B cell (primary cell): ENCODE measurements at regions not wholly inside any gene's neighbourhood (a gene's known extent, or its start where the extent isn't known, plus 50 kb on each side); places are given as distances from the start of the nearest gene placed in this dataset.

Source experiments
- ATAC-seq: fragments of 200-7000 bp; cut with Tn5 transposase; one replicate; pipeline ENCODE4 v1.10.0; 2021; ENCODE audit warnings: low read depth, mild to moderate bottlenecking, moderate number of reproducible peaks, moderate library complexity
- CTCF ChIA-PET: fragments of 350-600 bp; sonication (Branson Sonifier 250); formaldehyde crosslinking; loops from one replicate; lab custom pipeline; 2021; ENCODE audit warnings: antibody characterized with exemption, inconsistent platforms; lab: Charles Lee
- POLR2A ChIA-PET: fragments of 350-600 bp; sonication (Branson Sonifier 250); formaldehyde crosslinking; loops from one replicate; lab custom pipeline; 2021; ENCODE audit warnings: antibody characterized with exemption; lab: Charles Lee
- DNase-seq: peaks from one replicate; pipeline ENCODE4 v3.0.0; 2013
- H2AFZ ChIP-seq: 2 replicates; pipeline ENCODE4 v1.6.1; 2012; ENCODE audit warnings: mild to moderate bottlenecking, low read depth, low read length; ENCODE audit not compliant: insufficient read depth, poor library complexity, severe bottlenecking
- H3K27ac ChIP-seq, 2 donors: 1 replicate in 1 of 2; 2 replicates in 1 of 2; pipeline ENCODE4 v1.5.1; 2012 to 2013; ENCODE audit warnings: low read length in 2 of 2, mild to moderate bottlenecking in 2 of 2, moderate library complexity in 1 of 2
- H3K27me3 ChIP-seq, 4 experiments: fragments of 200-600 bp in 1 of 4; sonication (generic) in 1 of 4; replicated peaks in 1 of 4; 1 replicate in 2 of 4; 2 replicates in 2 of 4; pipeline versions ENCODE4 v1.6.1 to v1.7.0; 2013 to 2016; ENCODE audit warnings: low read length in 3 of 4, mild to moderate bottlenecking in 2 of 4, mixed read lengths in 1 of 4, moderate library complexity in 1 of 4; ENCODE audit not compliant: insufficient read depth in 4 of 4, control insufficient read depth in 3 of 4; ENCODE audit errors: control extremely low read depth in 1 of 4
- H3K36me3 ChIP-seq, 2 experiments: replicated peaks in 1 of 2; 1 replicate in 1 of 2; 2 replicates in 1 of 2; pipeline versions ENCODE4 v1.6.1 to v1.7.1; 2013; ENCODE audit warnings: low read length in 1 of 2; ENCODE audit not compliant: insufficient read depth in 2 of 2, control insufficient read depth in 1 of 2; ENCODE audit errors: control extremely low read depth in 1 of 2, extremely low read depth in 1 of 2
- H3K4me1 ChIP-seq, 2 donors: fragments of 200-600 bp in 1 of 2; sonication (generic) in 1 of 2; 1 replicate in 1 of 2; 2 replicates in 1 of 2; pipeline versions ENCODE4 v1.5.1 to v1.6.1; 2013 to 2017; ENCODE audit warnings: low read length in 2 of 2; ENCODE audit not compliant: control insufficient read depth in 2 of 2, insufficient read depth in 2 of 2
- H3K4me2 ChIP-seq: replicated peaks from 2 replicates; pipeline ENCODE3; 2012; ENCODE audit warnings: mild to moderate bottlenecking, low read depth, low read length; ENCODE audit not compliant: poor library complexity, severe bottlenecking
- H3K4me3 ChIP-seq, 5 experiments: fragments of 200-600 bp in 1 of 5; sonication (generic) in 1 of 5; 1 replicate in 3 of 5; 2 replicates in 2 of 5; pipeline versions ENCODE4 v1.5.1 to v1.7.0; 2011 to 2016; ENCODE audit warnings: low read length in 4 of 5, mild to moderate bottlenecking in 4 of 5, low read depth in 2 of 5, control low read depth in 1 of 5, moderate library complexity in 1 of 5; ENCODE audit not compliant: insufficient read depth in 1 of 5; ENCODE audit errors: control extremely low read depth in 1 of 5, extremely low read depth in 1 of 5
- H3K79me2 ChIP-seq: fragments of 200-600 bp; sonication (generic); one replicate; pipeline ENCODE4 v1.6.0; 2016; ENCODE audit warnings: low read length; ENCODE audit not compliant: control insufficient read depth, insufficient read depth
- H3K9ac ChIP-seq: fragments of 200-600 bp; sonication (generic); 2 replicates; pipeline ENCODE4 v1.6.1; 2017; ENCODE audit warnings: mild to moderate bottlenecking, low read length, moderate library complexity
- H3K9me3 ChIP-seq, 3 donors: one replicate each; pipeline versions ENCODE4 v1.6.1 to v1.7.1; 2013; ENCODE audit warnings: low read length in 2 of 3; ENCODE audit not compliant: control insufficient read depth in 2 of 3, insufficient read depth in 1 of 3; ENCODE audit errors: control extremely low read depth in 1 of 3
- H4K20me1 ChIP-seq: 2 replicates; pipeline ENCODE4 v1.6.0; 2012; ENCODE audit warnings: mild to moderate bottlenecking, low read length; ENCODE audit not compliant: insufficient read depth, control insufficient read depth, poor library complexity, severe bottlenecking
- H3K27ac Mint-ChIP-seq: one replicate; pipeline ENCODE4 v1.8.0; 2021; ENCODE audit warnings: mixed read lengths
- H3K27me3 Mint-ChIP-seq: one replicate; pipeline ENCODE4 v1.8.0; 2021; ENCODE audit warnings: mixed read lengths
- H3K4me1 Mint-ChIP-seq: one replicate; pipeline ENCODE4 v1.8.0; 2021; ENCODE audit warnings: mixed read lengths
- H3K4me3 Mint-ChIP-seq: one replicate; pipeline ENCODE4 v1.8.0; 2021; ENCODE audit warnings: mixed read lengths
- H3K9me3 Mint-ChIP-seq: one replicate; pipeline ENCODE4 v1.8.0; 2022; ENCODE audit warnings: mixed read lengths; ENCODE audit not compliant: insufficient read depth
- EZH2 ChIP-seq: IDR thresholded peaks from 2 replicates; pipeline ENCODE4 v1.6.1; 2012; ENCODE audit warnings: borderline replicate concordance, low read depth, mild to moderate bottlenecking, moderate library complexity, low read length; ENCODE audit not compliant: insufficient read depth, poor library complexity, severe bottlenecking
- WGBS: methylation state at CpG from one replicate; pipeline ENCODE4 v1.1.5; 2013; ENCODE audit warnings: missing lambda C conversion rate; ENCODE audit not compliant: insufficient coverage; 5-methylcytosine and 5-hydroxymethylcytosine counted together
- intact Hi-C: fragments of 100-400 bp; cut with micrococcal nuclease; formaldehyde crosslinking; loops from one replicate; pipeline ENCODE4 v1.10.0; 2022
- TF ChIP-seq, protein P1 (sequence below): fragments of 200-600 bp; IDR thresholded peaks from one replicate; pipeline ENCODE4 v1.8.0; 2022; ENCODE audit warnings: antibody characterized with exemption, mild to moderate bottlenecking

DNA sequence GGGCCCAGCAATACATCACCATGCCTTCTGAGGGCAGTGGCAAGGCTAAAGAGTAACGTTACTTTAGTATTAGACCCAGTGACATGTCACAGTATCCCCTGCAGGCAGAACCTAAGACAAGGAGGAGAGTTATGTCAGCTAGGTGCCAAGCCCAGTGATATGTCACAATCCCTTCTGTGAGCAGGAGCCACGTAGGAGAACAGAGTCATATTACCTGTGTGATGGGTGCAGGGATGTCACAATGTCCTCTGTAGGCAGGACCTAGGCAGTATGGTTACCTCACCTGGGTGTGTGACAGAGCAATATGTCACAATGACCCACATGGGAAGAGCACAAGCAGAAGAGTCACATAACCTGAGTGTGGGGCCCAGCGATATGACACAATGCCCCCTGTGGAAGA, 121.8 kb downstream of the ZNF675 start:
- Mint-ChIP-seq H3K27me3 (no peaks in the 10 kb centered on the region), H3K27ac (no peak overlapping the region), H3K4me3 (no peak overlapping the region), H3K9me3 (no peaks in the 10 kb centered on the region), H3K4me1 (no peaks in the 10 kb centered on the region)
- no peak for DNase-seq
- H2AFZ ChIP-seq: no peak overlapping the region
- no peak for ATAC-seq
- peaks cover 1 to 27% (median 7%) of the 10 kb centered on the region in 3 donors for H3K9me3 ChIP-seq
- H4K20me1 ChIP-seq: no peaks in the 10 kb centered on the region
- H3K27me3 ChIP-seq: no peaks in the 10 kb centered on the region
- H3K27ac ChIP-seq: no peak overlapping the region
- no peaks in the 10 kb centered on the region for H3K36me3 ChIP-seq
- no peak overlapping the region for H3K4me3 ChIP-seq
- H3K9ac ChIP-seq: no peak overlapping the region
- CTCF ChIA-PET: no interaction called here
- POLR2A ChIA-PET: no interaction called here
- TF ChIP-seq EZH2: no peak
- TF ChIP-seq, protein P1, sequence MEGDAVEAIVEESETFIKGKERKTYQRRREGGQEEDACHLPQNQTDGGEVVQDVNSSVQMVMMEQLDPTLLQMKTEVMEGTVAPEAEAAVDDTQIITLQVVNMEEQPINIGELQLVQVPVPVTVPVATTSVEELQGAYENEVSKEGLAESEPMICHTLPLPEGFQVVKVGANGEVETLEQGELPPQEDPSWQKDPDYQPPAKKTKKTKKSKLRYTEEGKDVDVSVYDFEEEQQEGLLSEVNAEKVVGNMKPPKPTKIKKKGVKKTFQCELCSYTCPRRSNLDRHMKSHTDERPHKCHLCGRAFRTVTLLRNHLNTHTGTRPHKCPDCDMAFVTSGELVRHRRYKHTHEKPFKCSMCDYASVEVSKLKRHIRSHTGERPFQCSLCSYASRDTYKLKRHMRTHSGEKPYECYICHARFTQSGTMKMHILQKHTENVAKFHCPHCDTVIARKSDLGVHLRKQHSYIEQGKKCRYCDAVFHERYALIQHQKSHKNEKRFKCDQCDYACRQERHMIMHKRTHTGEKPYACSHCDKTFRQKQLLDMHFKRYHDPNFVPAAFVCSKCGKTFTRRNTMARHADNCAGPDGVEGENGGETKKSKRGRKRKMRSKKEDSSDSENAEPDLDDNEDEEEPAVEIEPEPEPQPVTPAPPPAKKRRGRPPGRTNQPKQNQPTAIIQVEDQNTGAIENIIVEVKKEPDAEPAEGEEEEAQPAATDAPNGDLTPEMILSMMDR: no peak
- H3K4me2 ChIP-seq: no peak overlapping the region
- intact Hi-C loops: no loop called here
- H3K4me1 ChIP-seq: no peaks in the 10 kb centered on the region
- WGBS: 86% methylated on average over 2 of the region's 3 CpGs
- no peaks in the 10 kb centered on the region for H3K79me2 ChIP-seq

GRCh38 chr19:23563326-23563725, 123.7 kb downstream of the ZNF675 start:
- TF ChIP-seq EZH2: no peak
- TF ChIP-seq, protein P1: no peak
- Histone ChIP-seq H3K9ac (no peak overlapping the region), H3K4me2 (no peak overlapping the region), H3K27me3 (no peaks in the 10 kb centered on the region), H3K9me3 (peaks cover 1 to 26% (median 3%) of the 10 kb centered on the region in 3 donors), H3K4me3 (no peak overlapping the region), H3K36me3 (no peaks in the 10 kb centered on the region), H3K79me2 (no peaks in the 10 kb centered on the region), H4K20me1 (no peaks in the 10 kb centered on the region), H2AFZ (no peak overlapping the region), H3K4me1 (no peaks in the 10 kb centered on the region), H3K27ac (no peak overlapping the region)
- CTCF ChIA-PET: no interaction called here
- POLR2A ChIA-PET: no interaction called here
- no peak overlapping the region for H3K4me3 Mint-ChIP-seq
- DNase-seq: no peak
- no peaks in the 10 kb centered on the region for H3K27me3 Mint-ChIP-seq
- no peak for ATAC-seq
- intact Hi-C loops: no loop called here
- 83% methylated on average over 1 of the region's 1 CpG for WGBS
- H3K4me1 Mint-ChIP-seq: no peaks in the 10 kb centered on the region
- H3K9me3 Mint-ChIP-seq: no peaks in the 10 kb centered on the region
- H3K27ac Mint-ChIP-seq: no peak overlapping the region
